Neural cell (in vitro differentiated cells): ENCODE measurements at regions not wholly inside any gene's neighbourhood (a gene's known extent, or its start where the extent isn't known, plus 50 kb on each side); places are given as distances from the start of the nearest gene placed in this dataset.

ENCODE experiments used
- H2AFZ ChIP-seq: fragments of 200-600, 300-800 bp; sonication (generic), shearing (Covaris generic); 2 replicates; pipeline ENCODE4 v1.6.0; 2014; ENCODE audit warnings: low read depth, mild to moderate bottlenecking, antibody characterized with exemption, low read length, moderate library complexity
- H3F3A ChIP-seq: fragments of 200-600 bp; shearing (Covaris generic); 2 replicates; pipeline ENCODE4 v1.6.1; 2016; ENCODE audit warnings: mild to moderate bottlenecking, moderate library complexity, mixed read lengths, antibody characterized with exemption, low read length; ENCODE audit not compliant: insufficient read depth, poor library complexity, severe bottlenecking
- H3K27ac ChIP-seq: fragments of 200-600, 300-800 bp; sonication (generic), shearing (Covaris generic); 2 replicates; pipeline ENCODE4 v1.5.1; 2014; ENCODE audit warnings: mild to moderate bottlenecking, low read length, moderate library complexity
- H3K27me3 ChIP-seq: fragments of 300-800, 200-600 bp; sonication (generic), shearing (Covaris generic); 2 replicates; pipeline ENCODE4 v1.6.0; 2014; ENCODE audit warnings: mild to moderate bottlenecking, low read depth, low read length, moderate library complexity; ENCODE audit not compliant: insufficient read depth
- H3K36me3 ChIP-seq: fragments of 300-800, 200-600 bp; sonication (generic), shearing (Covaris generic); 2 replicates; pipeline ENCODE4 v1.5.1; 2014; ENCODE audit warnings: mild to moderate bottlenecking, antibody characterized with exemption, low read length, moderate library complexity; ENCODE audit not compliant: insufficient read depth
- H3K4me2 ChIP-seq: fragments of 300-800, 200-600 bp; sonication (generic), shearing (Covaris generic); 2 replicates; pipeline ENCODE4 v1.6.0; 2014; ENCODE audit warnings: mild to moderate bottlenecking, low read length
- H3K4me3 ChIP-seq: fragments of 300-800, 200-600 bp; sonication (generic), shearing (Covaris generic); 2 replicates; pipeline ENCODE4 v1.5.1; 2014; ENCODE audit warnings: mild to moderate bottlenecking, low read length, moderate library complexity
- H3K79me2 ChIP-seq: fragments of 200-600 bp; shearing (Covaris generic); replicated peaks from 2 replicates; pipeline ENCODE4 v1.6.0; 2014; ENCODE audit warnings: mild to moderate bottlenecking, low read length, moderate library complexity; ENCODE audit not compliant: insufficient read depth
- H3K9ac ChIP-seq: fragments of 300-800, 200-600 bp; sonication (generic), shearing (Covaris generic); 2 replicates; pipeline ENCODE4 v1.6.1; 2016; ENCODE audit warnings: mild to moderate bottlenecking, low read length, mixed read lengths
- H3K9me2 ChIP-seq: fragments of 200-600 bp; shearing (Covaris generic); 2 replicates; pipeline ENCODE4 v1.6.1; 2016; ENCODE audit warnings: mild to moderate bottlenecking, low read length, mixed read lengths; ENCODE audit not compliant: insufficient read depth
- H3K9me3 ChIP-seq: fragments of 200-600, 300-800 bp; sonication (generic), shearing (Covaris generic); 2 replicates; pipeline ENCODE4 v1.6.1; 2016; ENCODE audit warnings: mild to moderate bottlenecking, mixed run types, low read length, moderate library complexity, mixed read lengths
- H4K20me1 ChIP-seq: fragments of 200-600 bp; shearing (Covaris generic); 2 replicates; pipeline ENCODE4 v1.6.1; 2016; ENCODE audit warnings: mild to moderate bottlenecking, mixed run types; ENCODE audit not compliant: insufficient read depth
- EP300 ChIP-seq: fragments of 450-650 bp; conservative IDR thresholded peaks from 2 replicates; pipeline ENCODE4 v1.6.1; 2014; ENCODE audit warnings: antibody characterized with exemption, mild to moderate bottlenecking, moderate library complexity; ENCODE audit not compliant: poor library complexity, severe bottlenecking
- EZH2 ChIP-seq: fragments of 200-600, 300-800 bp; shearing (Covaris generic), sonication (generic); IDR thresholded peaks from 2 replicates; pipeline ENCODE4 v1.6.1; 2014; ENCODE audit warnings: antibody characterized with exemption, low read length, borderline replicate concordance, mild to moderate bottlenecking; ENCODE audit not compliant: insufficient read depth, poor library complexity, severe bottlenecking
- MXI1 ChIP-seq: fragments of 450-650 bp; conservative IDR thresholded peaks from 2 replicates; pipeline ENCODE4 v1.6.1; 2014; ENCODE audit warnings: antibody characterized with exemption, mild to moderate bottlenecking; ENCODE audit not compliant: poor library complexity, severe bottlenecking
- POLR2AphosphoS5 ChIP-seq: IDR thresholded peaks from 2 replicates; pipeline ENCODE4 v1.6.1; 2012
- RAD21 ChIP-seq: fragments of 450-650 bp; conservative IDR thresholded peaks from 2 replicates; pipeline ENCODE4 v1.6.1; 2014; ENCODE audit warnings: antibody characterized with exemption, mild to moderate bottlenecking, moderate library complexity
- SMC3 ChIP-seq: fragments of 450-650 bp; conservative IDR thresholded peaks from 2 replicates; pipeline ENCODE4 v1.6.1; 2014; ENCODE audit warnings: antibody characterized with exemption, mild to moderate bottlenecking, moderate library complexity; ENCODE audit not compliant: poor library complexity
- TAF1 ChIP-seq: IDR thresholded peaks from 2 replicates; pipeline ENCODE4 v1.6.1; 2012; ENCODE audit warnings: low read depth
- TF ChIP-seq, protein P1 (sequence below): IDR thresholded peaks from 2 replicates; pipeline ENCODE4 v1.6.1; 2012; ENCODE audit warnings: borderline replicate concordance
- TF ChIP-seq, protein P2 (sequence below): fragments of 450-650 bp; IDR thresholded peaks from 2 replicates; pipeline ENCODE4 v1.5.1; 2014; ENCODE audit warnings: antibody characterized with exemption, mild to moderate bottlenecking, moderate library complexity; ENCODE audit not compliant: poor library complexity, severe bottlenecking

DNA sequence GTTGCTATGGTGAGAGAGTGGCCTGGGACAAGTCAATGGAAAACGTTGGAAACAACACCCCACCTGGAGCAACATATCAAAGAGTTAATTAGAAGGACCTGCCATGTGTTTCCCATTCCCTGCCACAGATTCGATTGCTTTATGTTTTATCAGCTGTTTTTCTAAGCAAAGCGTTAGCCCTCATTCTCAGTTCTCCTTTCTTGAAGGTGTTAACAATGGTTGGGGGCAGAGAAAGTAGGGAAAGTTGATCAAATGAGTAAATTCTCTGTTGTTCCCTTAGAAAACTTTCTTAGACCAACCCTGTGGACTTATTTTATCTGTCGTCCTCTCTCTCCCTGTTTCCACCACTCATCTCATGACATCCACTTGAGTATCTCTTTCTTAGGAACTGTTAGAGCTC lies 102.5 kb downstream of the ADAMTS15 start:
- Histone ChIP-seq H4K20me1 (no peaks in the 10 kb centered on the region), H3K36me3 (no peaks in the 10 kb centered on the region), H2AFZ (no peak overlapping the region), H3K27ac (no peak overlapping the region), H3K4me2 (no peak overlapping the region), H3K9me3 (no peaks in the 10 kb centered on the region), H3K4me3 (no peak overlapping the region), H3K27me3 (no peaks in the 10 kb centered on the region), H3K9ac (no peak overlapping the region), H3F3A (no peaks in the 10 kb centered on the region), H3K9me2 (no peaks in the 10 kb centered on the region), H3K79me2 (no peaks in the 10 kb centered on the region)
- no peak for TF ChIP-seq TAF1

DNA sequence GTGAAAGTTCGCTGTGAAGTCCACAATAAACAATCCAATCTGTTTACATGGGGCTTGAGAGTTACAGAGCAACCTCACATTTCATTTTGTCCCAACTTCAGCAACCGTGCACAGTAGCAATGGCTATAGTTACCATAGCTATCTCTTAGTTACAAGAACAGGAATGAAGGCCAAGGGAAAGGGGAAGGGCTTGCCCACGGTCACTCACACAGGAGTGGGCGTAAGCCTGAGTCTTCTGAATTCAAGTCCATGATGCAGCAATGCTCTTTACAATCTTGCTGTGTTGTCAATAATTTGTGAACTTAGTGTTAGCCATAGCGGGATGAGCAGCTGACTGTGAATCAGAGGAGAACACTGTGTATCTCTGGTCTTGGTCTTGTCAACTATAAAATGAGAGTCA lies 102.9 kb downstream of the ADAMTS15 start:
- no peak overlapping the region for H2AFZ ChIP-seq
- no peaks in the 10 kb centered on the region for H3K36me3 ChIP-seq
- no peaks in the 10 kb centered on the region for H3F3A ChIP-seq
- no peaks in the 10 kb centered on the region for H3K79me2 ChIP-seq
- no peak overlapping the region for H3K9ac ChIP-seq
- no peaks in the 10 kb centered on the region for H3K9me2 ChIP-seq
- H3K4me2 ChIP-seq = no peak overlapping the region
- H3K4me3 ChIP-seq = no peak overlapping the region
- no peaks in the 10 kb centered on the region for H3K27me3 ChIP-seq
- no peaks in the 10 kb centered on the region for H3K9me3 ChIP-seq
- no peak overlapping the region for H3K27ac ChIP-seq
- H4K20me1 ChIP-seq = no peaks in the 10 kb centered on the region
- TF ChIP-seq MXI1 (no peak), EP300 (no peak), EZH2 (no peak), SMC3 (no peak), RAD21 (no peak), POLR2AphosphoS5 (no peak), TAF1 (no peak)
- TF ChIP-seq, protein P1, sequence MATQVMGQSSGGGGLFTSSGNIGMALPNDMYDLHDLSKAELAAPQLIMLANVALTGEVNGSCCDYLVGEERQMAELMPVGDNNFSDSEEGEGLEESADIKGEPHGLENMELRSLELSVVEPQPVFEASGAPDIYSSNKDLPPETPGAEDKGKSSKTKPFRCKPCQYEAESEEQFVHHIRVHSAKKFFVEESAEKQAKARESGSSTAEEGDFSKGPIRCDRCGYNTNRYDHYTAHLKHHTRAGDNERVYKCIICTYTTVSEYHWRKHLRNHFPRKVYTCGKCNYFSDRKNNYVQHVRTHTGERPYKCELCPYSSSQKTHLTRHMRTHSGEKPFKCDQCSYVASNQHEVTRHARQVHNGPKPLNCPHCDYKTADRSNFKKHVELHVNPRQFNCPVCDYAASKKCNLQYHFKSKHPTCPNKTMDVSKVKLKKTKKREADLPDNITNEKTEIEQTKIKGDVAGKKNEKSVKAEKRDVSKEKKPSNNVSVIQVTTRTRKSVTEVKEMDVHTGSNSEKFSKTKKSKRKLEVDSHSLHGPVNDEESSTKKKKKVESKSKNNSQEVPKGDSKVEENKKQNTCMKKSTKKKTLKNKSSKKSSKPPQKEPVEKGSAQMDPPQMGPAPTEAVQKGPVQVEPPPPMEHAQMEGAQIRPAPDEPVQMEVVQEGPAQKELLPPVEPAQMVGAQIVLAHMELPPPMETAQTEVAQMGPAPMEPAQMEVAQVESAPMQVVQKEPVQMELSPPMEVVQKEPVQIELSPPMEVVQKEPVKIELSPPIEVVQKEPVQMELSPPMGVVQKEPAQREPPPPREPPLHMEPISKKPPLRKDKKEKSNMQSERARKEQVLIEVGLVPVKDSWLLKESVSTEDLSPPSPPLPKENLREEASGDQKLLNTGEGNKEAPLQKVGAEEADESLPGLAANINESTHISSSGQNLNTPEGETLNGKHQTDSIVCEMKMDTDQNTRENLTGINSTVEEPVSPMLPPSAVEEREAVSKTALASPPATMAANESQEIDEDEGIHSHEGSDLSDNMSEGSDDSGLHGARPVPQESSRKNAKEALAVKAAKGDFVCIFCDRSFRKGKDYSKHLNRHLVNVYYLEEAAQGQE = no peak
- TF ChIP-seq, protein P2, sequence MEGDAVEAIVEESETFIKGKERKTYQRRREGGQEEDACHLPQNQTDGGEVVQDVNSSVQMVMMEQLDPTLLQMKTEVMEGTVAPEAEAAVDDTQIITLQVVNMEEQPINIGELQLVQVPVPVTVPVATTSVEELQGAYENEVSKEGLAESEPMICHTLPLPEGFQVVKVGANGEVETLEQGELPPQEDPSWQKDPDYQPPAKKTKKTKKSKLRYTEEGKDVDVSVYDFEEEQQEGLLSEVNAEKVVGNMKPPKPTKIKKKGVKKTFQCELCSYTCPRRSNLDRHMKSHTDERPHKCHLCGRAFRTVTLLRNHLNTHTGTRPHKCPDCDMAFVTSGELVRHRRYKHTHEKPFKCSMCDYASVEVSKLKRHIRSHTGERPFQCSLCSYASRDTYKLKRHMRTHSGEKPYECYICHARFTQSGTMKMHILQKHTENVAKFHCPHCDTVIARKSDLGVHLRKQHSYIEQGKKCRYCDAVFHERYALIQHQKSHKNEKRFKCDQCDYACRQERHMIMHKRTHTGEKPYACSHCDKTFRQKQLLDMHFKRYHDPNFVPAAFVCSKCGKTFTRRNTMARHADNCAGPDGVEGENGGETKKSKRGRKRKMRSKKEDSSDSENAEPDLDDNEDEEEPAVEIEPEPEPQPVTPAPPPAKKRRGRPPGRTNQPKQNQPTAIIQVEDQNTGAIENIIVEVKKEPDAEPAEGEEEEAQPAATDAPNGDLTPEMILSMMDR = no peak

DNA sequence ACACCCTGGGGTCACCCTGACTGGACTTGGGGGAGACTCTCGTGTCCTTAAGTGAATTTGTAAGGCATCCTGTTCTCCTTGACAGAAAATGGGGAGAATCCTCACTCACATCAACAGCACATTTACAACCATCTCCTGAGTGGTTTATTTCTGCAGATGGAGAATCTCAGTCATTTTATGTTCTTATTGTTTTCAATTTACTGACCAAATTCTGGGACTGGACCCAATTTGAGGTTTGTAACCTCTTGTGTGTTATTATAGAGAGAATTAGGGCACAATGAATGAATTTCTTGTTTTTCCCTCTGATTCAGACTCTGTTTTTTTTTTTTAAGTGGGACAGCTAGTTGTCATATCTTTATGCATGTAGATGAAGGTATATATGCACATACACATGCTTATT lies 104.9 kb downstream of the ADAMTS15 start:
- H3K36me3 ChIP-seq = no peaks in the 10 kb centered on the region
- H3K79me2 ChIP-seq = no peaks in the 10 kb centered on the region
- TF ChIP-seq, protein P2 = no peak
- TF ChIP-seq POLR2AphosphoS5 = no peak
- no peak for TF ChIP-seq RAD21
- no peak for TF ChIP-seq MXI1
- TF ChIP-seq SMC3 = no peak
- TF ChIP-seq, protein P1 = no peak
- TF ChIP-seq EZH2 = no peak
- no peak for TF ChIP-seq TAF1
- TF ChIP-seq EP300 = no peak
- no peak overlapping the region for H3K4me2 ChIP-seq
- H3K27ac ChIP-seq = no peak overlapping the region
- H3K9me2 ChIP-seq = no peaks in the 10 kb centered on the region
- no peak overlapping the region for H2AFZ ChIP-seq
- no peak overlapping the region for H3K4me3 ChIP-seq
- no peaks in the 10 kb centered on the region for H3F3A ChIP-seq
- no peaks in the 10 kb centered on the region for H3K27me3 ChIP-seq
- no peak overlapping the region for H3K9ac ChIP-seq
- no peaks in the 10 kb centered on the region for H4K20me1 ChIP-seq
- H3K9me3 ChIP-seq = no peaks in the 10 kb centered on the region
